Endothelial cell of umbilical vein (primary cell): ENCODE measurements at regions not wholly inside any gene's neighbourhood (a gene's known extent, or its start where the extent isn't known, plus 50 kb on each side); places are given as distances from the start of the nearest gene placed in this dataset.
"Not testable (repeated sequence)": the region's sequence is repeated elsewhere in the genome, so short reads cannot be mapped to it uniquely, and the experiment has no call there.

Experiments
- BruUV-seq: library from RNA; stranded (reverse); fragments of 400-500 nt; replicated peaks from 2 replicates; lab custom pipeline; 2021; lab: Mats Ljungman, UMichigan
- CTCF ChIA-PET: fragments of 300-600, 350-600 bp; sonication (Branson Sonifier 250); formaldehyde crosslinking; loops from one replicate; lab custom pipeline; 2021; ENCODE audit warnings: antibody characterized with exemption, inconsistent platforms; lab: Charles Lee
- POLR2A ChIA-PET: fragments of 300-600, 350-600 bp; sonication (Branson Sonifier 250); formaldehyde crosslinking; loops from one replicate; lab custom pipeline; 2021; ENCODE audit warnings: antibody characterized with exemption, inconsistent platforms; lab: Charles Lee
- DNase-seq: peaks from one replicate; pipeline ENCODE4 v3.0.0-alpha.2; 2011; ENCODE audit warnings: low read depth, low spot score
- FAIRE-seq: peaks from 2 replicates; lab custom pipeline; 2011; peaks lifted over from hg19 to GRCh38; lab: Jason Lieb, UNC
- H2AFZ ChIP-seq: 2 replicates; pipeline ENCODE4 v1.6.0; 2012; ENCODE audit warnings: low read depth, low read length, control low read depth, inconsistent platforms
- H3K27ac ChIP-seq: 2 replicates; pipeline ENCODE4 v1.5.1; 2011; ENCODE audit warnings: low read depth, mild to moderate bottlenecking, control low read depth, low read length, moderate library complexity; ENCODE audit not compliant: insufficient read depth
- H3K27me3 ChIP-seq, 2 experiments: 2 replicates each; pipeline versions ENCODE4 v1.6.0 to v1.6.1; 2011; ENCODE audit warnings: low read length in 2 of 2, mixed read lengths in 1 of 2; ENCODE audit not compliant: control insufficient read depth in 2 of 2, insufficient read depth in 2 of 2
- H3K36me3 ChIP-seq, 2 experiments: 2 replicates in 1 of 2; 3 replicates in 1 of 2; pipeline ENCODE4 v1.5.1; 2011; ENCODE audit warnings: low read length in 2 of 2, mild to moderate bottlenecking in 1 of 2, moderate library complexity in 1 of 2; ENCODE audit not compliant: control insufficient read depth in 2 of 2, insufficient read depth in 2 of 2; ENCODE audit errors: extremely low read depth in 1 of 2
- H3K4me1 ChIP-seq: 3 replicates; pipeline ENCODE4 v1.5.1; 2011; ENCODE audit warnings: mild to moderate bottlenecking, low read length; ENCODE audit not compliant: control insufficient read depth, insufficient read depth; ENCODE audit errors: extremely low read depth
- H3K4me2 ChIP-seq: 2 replicates; pipeline ENCODE4 v1.6.1; 2011; ENCODE audit warnings: low read length, control low read depth, mixed read lengths; ENCODE audit not compliant: insufficient read depth
- H3K4me3 ChIP-seq, 3 experiments: fragments of 200-600 bp in 1 of 3; sonication (generic), shearing (Covaris generic) in 1 of 3; replicated peaks in 1 of 3; 2 replicates each; pipeline ENCODE4 v1.5.1; 2011 to 2016; ENCODE audit warnings: control low read depth in 3 of 3, low read length in 3 of 3, mild to moderate bottlenecking in 2 of 3, inconsistent platforms in 1 of 3, low read depth in 1 of 3, moderate library complexity in 1 of 3; ENCODE audit not compliant: insufficient read depth in 1 of 3
- H3K79me2 ChIP-seq: 2 replicates; pipeline ENCODE4 v1.6.0; 2012; ENCODE audit warnings: low read length, inconsistent platforms; ENCODE audit not compliant: control insufficient read depth, insufficient read depth
- H3K9ac ChIP-seq: replicated peaks from 2 replicates; pipeline ENCODE3; 2011; ENCODE audit warnings: low read length, control low read depth; ENCODE audit not compliant: insufficient read depth; ENCODE audit errors: extremely low read depth
- H3K9me1 ChIP-seq: replicated peaks from 3 replicates; pipeline ENCODE4 v1.6.0; 2011; ENCODE audit warnings: mild to moderate bottlenecking, low read length; ENCODE audit not compliant: control insufficient read depth, insufficient read depth; ENCODE audit errors: extremely low read depth
- H3K9me3 ChIP-seq: replicated peaks from 2 replicates; pipeline ENCODE4 v1.5.1; 2012; ENCODE audit warnings: low read length, inconsistent platforms; ENCODE audit not compliant: control insufficient read depth, insufficient read depth
- H4K20me1 ChIP-seq: replicated peaks from 2 replicates; pipeline ENCODE3; 2011; ENCODE audit warnings: mild to moderate bottlenecking, low read length; ENCODE audit not compliant: control insufficient read depth, insufficient read depth; ENCODE audit errors: extremely low read depth
- EZH2 ChIP-seq: IDR thresholded peaks from 2 replicates; pipeline ENCODE4 v1.6.1; 2012; ENCODE audit warnings: borderline replicate concordance, low read depth, mild to moderate bottlenecking, moderate library complexity, low read length, inconsistent platforms; ENCODE audit not compliant: severe bottlenecking
- FOS ChIP-seq: IDR thresholded peaks from 2 replicates; pipeline ENCODE4 v1.6.1; 2011; ENCODE audit warnings: mild to moderate bottlenecking, low read length, moderate library complexity, borderline replicate concordance; ENCODE audit not compliant: insufficient read depth
- MYC ChIP-seq: IDR thresholded peaks from one replicate; pipeline ENCODE4 v1.6.1; 2011; ENCODE audit warnings: mild to moderate bottlenecking, low read depth, low read length
- POLR2A ChIP-seq: IDR thresholded peaks from 2 replicates; pipeline ENCODE4 v1.6.1; 2012; ENCODE audit warnings: low read depth, mild to moderate bottlenecking, control low read depth, low read length
- dilution Hi-C: fragments of 300-500 bp; cut with MboI; formaldehyde crosslinking; loops from one replicate; pipeline ENCODE4 v1.15.0; 2019; ENCODE audit warnings: low sequenced_read_pairs; ENCODE audit not compliant: extremely low pct_ligation_motif_present
- intact Hi-C: fragments of 100-400 bp; cut with micrococcal nuclease; formaldehyde crosslinking; loops from one replicate; pipeline ENCODE4 v1.10.0; 2022
- TF ChIP-seq, protein P1 (sequence below), 2 donors: IDR thresholded peaks; 1 replicate in 1 of 2; 2 replicates in 1 of 2; pipeline ENCODE4 v1.5.1; 2011; ENCODE audit warnings: low read length in 2 of 2, mild to moderate bottlenecking in 2 of 2, moderate library complexity in 2 of 2, control low read depth in 1 of 2, inconsistent platforms in 1 of 2, low read depth in 1 of 2; ENCODE audit not compliant: insufficient read depth in 1 of 2; ENCODE audit errors: extremely low read depth in 1 of 2

GRCh38 chr13:50544211-50544610 lies 299.3 kb downstream of the DLEU7 start:
- H3K9me3 ChIP-seq: no peaks in the 10 kb centered on the region
- no peak overlapping the region for H3K27ac ChIP-seq
- dilution Hi-C loops (no loop called here), intact Hi-C loops (no loop called here)
- DNase-seq: no peak
- no peak overlapping the region for H2AFZ ChIP-seq
- H3K9ac ChIP-seq: no peak overlapping the region
- no peak overlapping the region for H3K4me2 ChIP-seq
- H3K27me3 ChIP-seq: peaks cover 0 to 8% of the 10 kb centered on the region in 2 experiments
- BruUV-seq: no TSS peak
- no peaks in the 10 kb centered on the region for H3K9me1 ChIP-seq
- no peaks in the 10 kb centered on the region for H3K36me3 ChIP-seq
- ChIA-PET POLR2A (no interaction called here), CTCF (interaction anchor here (1.0 kb wide), 1 partner anchor 8 kb away, joined by 3 read pairs; no protein-coding TSS in a partner anchor)
- H3K4me3 ChIP-seq: no peak overlapping the region
- FAIRE-seq: no peak
- H3K79me2 ChIP-seq: no peaks in the 10 kb centered on the region
- no peaks in the 10 kb centered on the region for H4K20me1 ChIP-seq
- no peaks in the 10 kb centered on the region for H3K4me1 ChIP-seq
- TF ChIP-seq, protein P1, sequence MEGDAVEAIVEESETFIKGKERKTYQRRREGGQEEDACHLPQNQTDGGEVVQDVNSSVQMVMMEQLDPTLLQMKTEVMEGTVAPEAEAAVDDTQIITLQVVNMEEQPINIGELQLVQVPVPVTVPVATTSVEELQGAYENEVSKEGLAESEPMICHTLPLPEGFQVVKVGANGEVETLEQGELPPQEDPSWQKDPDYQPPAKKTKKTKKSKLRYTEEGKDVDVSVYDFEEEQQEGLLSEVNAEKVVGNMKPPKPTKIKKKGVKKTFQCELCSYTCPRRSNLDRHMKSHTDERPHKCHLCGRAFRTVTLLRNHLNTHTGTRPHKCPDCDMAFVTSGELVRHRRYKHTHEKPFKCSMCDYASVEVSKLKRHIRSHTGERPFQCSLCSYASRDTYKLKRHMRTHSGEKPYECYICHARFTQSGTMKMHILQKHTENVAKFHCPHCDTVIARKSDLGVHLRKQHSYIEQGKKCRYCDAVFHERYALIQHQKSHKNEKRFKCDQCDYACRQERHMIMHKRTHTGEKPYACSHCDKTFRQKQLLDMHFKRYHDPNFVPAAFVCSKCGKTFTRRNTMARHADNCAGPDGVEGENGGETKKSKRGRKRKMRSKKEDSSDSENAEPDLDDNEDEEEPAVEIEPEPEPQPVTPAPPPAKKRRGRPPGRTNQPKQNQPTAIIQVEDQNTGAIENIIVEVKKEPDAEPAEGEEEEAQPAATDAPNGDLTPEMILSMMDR (IDR thresholded peaks at IDR 0.05; ENCODE audit: extremely low read depth in 1 of 2, insufficient read depth in 1 of 2, low read depth in 1 of 2, low read length in 2 of 2): no peak
- TF ChIP-seq MYC (no peak), FOS (no peak), EZH2 (no peak), POLR2A (no peak)

DNA sequence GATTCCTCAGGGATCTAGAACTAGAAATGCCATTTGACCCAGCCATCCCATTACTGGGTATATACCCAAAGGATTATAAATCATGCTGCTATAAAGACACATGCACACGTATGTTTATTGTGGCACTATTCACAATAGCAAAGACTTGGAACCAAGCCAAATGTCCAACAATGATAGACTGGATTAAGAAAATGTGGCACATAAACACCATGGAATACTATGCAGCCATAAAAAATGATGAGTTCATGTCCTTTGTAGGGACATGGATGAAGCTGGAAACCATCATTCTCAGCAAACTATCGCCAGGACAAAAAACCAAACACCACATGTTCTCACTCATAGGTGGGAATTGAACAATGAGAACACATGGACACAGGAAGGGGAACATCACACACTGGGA lies 296.3 kb downstream of the DLEU7 start:
- H3K79me2 ChIP-seq, H2AFZ ChIP-seq, FAIRE-seq, BruUV-seq, H4K20me1 ChIP-seq, H3K4me2 ChIP-seq, CTCF ChIA-PET, H3K9me3 ChIP-seq, H3K27ac ChIP-seq, H3K9ac ChIP-seq, H3K36me3 ChIP-seq, DNase-seq, POLR2A ChIA-PET, intact Hi-C loops, H3K4me1 ChIP-seq, H3K27me3 ChIP-seq, H3K9me1 ChIP-seq, H3K4me3 ChIP-seq, dilution Hi-C loops: not testable (repeated sequence)
